HG03520 (cell line): ENCODE measurements at regions not wholly inside any gene's neighbourhood (a gene's known extent, or its start where the extent isn't known, plus 50 kb on each side); places are given as distances from the start of the nearest gene placed in this dataset.

Experiments
- ATAC-seq: cut with Tn5 transposase; IDR thresholded peaks from one replicate; pipeline ENCODE4 v1.9.1; 2021; ENCODE audit warnings: mild to moderate bottlenecking, moderate library complexity; ENCODE audit not compliant: unreplicated experiment

GRCh38 chr5:164728733-164729132 is 1223.3 kb downstream of the MAT2B start:
- ATAC-seq, result no peak

- no peak for ATAC-seq
Measured at GRCh38 chr5:164735334-164735733, 1229.9 kb downstream of the MAT2B start.

- peak; percentile 35 for ATAC-seq
Measured at GRCh38 chr5:164741376-164741775, 1236.0 kb downstream of the MAT2B start.

GRCh38 chr5:164742025-164742424 is 1236.6 kb downstream of the MAT2B start:
- ATAC-seq, result peak; percentile 89

GRCh38 chr5:164746723-164747122 is 1241.3 kb downstream of the MAT2B start:
- no peak for ATAC-seq

- no peak for ATAC-seq
Measured at GRCh38 chr5:164747371-164747770, 1242.0 kb downstream of the MAT2B start.

GRCh38 chr5:164748861-164749260 is 1243.4 kb downstream of the MAT2B start:
- ATAC-seq, result peak; percentile 86

- ATAC-seq, result no peak
Measured at GRCh38 chr5:164753434-164753833, 1248.0 kb downstream of the MAT2B start.

- no peak for ATAC-seq
Measured at GRCh38 chr5:164763206-164763605, 1257.8 kb downstream of the MAT2B start.

- ATAC-seq, result no peak
Measured at GRCh38 chr5:164772122-164772521, 1266.7 kb downstream of the MAT2B start.

GRCh38 chr5:164784230-164784629 is 1278.8 kb downstream of the MAT2B start:
- ATAC-seq, result no peak

- ATAC-seq, result no peak
Measured at GRCh38 chr5:164798110-164798509, 1292.7 kb downstream of the MAT2B start.

- no peak for ATAC-seq
Measured at GRCh38 chr5:164799391-164799790, 1294.0 kb downstream of the MAT2B start.

- ATAC-seq, result no peak
Measured at GRCh38 chr5:164801910-164802309, 1296.5 kb downstream of the MAT2B start.

- peak; percentile 89 for ATAC-seq
Measured at GRCh38 chr5:164809821-164810220, 1304.4 kb downstream of the MAT2B start.

- no peak for ATAC-seq
Measured at GRCh38 chr5:164818445-164818844, 1313.0 kb downstream of the MAT2B start.

- no peak for ATAC-seq
Measured at GRCh38 chr5:164824671-164825070, 1319.3 kb downstream of the MAT2B start.

- no peak for ATAC-seq
Measured at GRCh38 chr5:164832516-164832915, 1327.1 kb downstream of the MAT2B start.

GRCh38 chr5:164844348-164844747 is 1338.9 kb downstream of the MAT2B start:
- no peak for ATAC-seq

- no peak for ATAC-seq
Measured at GRCh38 chr5:164860896-164861295, 1355.5 kb downstream of the MAT2B start.

- no peak for ATAC-seq
Measured at GRCh38 chr5:164861610-164862009, 1356.2 kb downstream of the MAT2B start.

GRCh38 chr5:164868761-164869160 is 1363.3 kb downstream of the MAT2B start:
- peak; percentile 52 for ATAC-seq

GRCh38 chr5:164869325-164869724 is 1363.9 kb downstream of the MAT2B start:
- peak; percentile 24 for ATAC-seq

- ATAC-seq, result no peak
Measured at GRCh38 chr5:164876793-164877192, 1371.4 kb downstream of the MAT2B start.
